SK-N-SH (cell line): ENCODE measurements at regions not wholly inside any gene's neighbourhood (a gene's known extent, or its start where the extent isn't known, plus 50 kb on each side); places are given as distances from the start of the nearest gene placed in this dataset.
"Not testable (repeated sequence)": the region's sequence is repeated elsewhere in the genome, so short reads cannot be mapped to it uniquely, and the experiment has no call there.

ENCODE experiments used
- CTCF ChIP-seq: fragments of 200-600 bp; sonication (generic); IDR thresholded peaks from 2 replicates; pipeline ENCODE4 v1.6.1; 2017; ENCODE audit warnings: antibody characterized with exemption, mild to moderate bottlenecking, moderate library complexity
- EZH2phosphoT487 ChIP-seq: fragments of 200-600 bp; sonication (generic); IDR thresholded peaks from 2 replicates; pipeline ENCODE4 v1.6.1; 2017; ENCODE audit warnings: low read depth, mixed run types, mild to moderate bottlenecking, antibody characterized with exemption, moderate library complexity, borderline replicate concordance
- FOXJ3 ChIP-seq: sonication (generic); formaldehyde crosslinking; IDR thresholded peaks from 2 replicates; pipeline ENCODE4 v1.5.1; 2020; ENCODE audit warnings: mild to moderate bottlenecking, missing genetic modification reagents
- IRF3 ChIP-seq: fragments of 150-350 bp; IDR thresholded peaks from 2 replicates; pipeline ENCODE4 v1.6.1; 2016; ENCODE audit warnings: mild to moderate bottlenecking, low read depth, low read length
- JUND ChIP-seq: IDR thresholded peaks from 2 replicates; pipeline ENCODE4 v1.4.0; 2012
- MEF2A ChIP-seq: IDR thresholded peaks from 2 replicates; pipeline ENCODE4 v1.4.0; 2012; ENCODE audit warnings: low read depth, borderline replicate concordance
- NFIC ChIP-seq: IDR thresholded peaks from 2 replicates; pipeline ENCODE4 v1.4.0; 2012; ENCODE audit warnings: borderline replicate concordance
- POLR2AphosphoS5 ChIP-seq: IDR thresholded peaks from 2 replicates; pipeline ENCODE4 v1.6.1; 2012; ENCODE audit warnings: low read depth, low read length
- RFX5 ChIP-seq: IDR thresholded peaks from 2 replicates; pipeline ENCODE4 v1.6.1; 2012; ENCODE audit warnings: mild to moderate bottlenecking, improper control_type of control experiment, low read length
- SIN3A ChIP-seq: IDR thresholded peaks from 2 replicates; pipeline ENCODE4 v1.6.1; 2012; ENCODE audit warnings: low read depth, mild to moderate bottlenecking, low read length, moderate library complexity, borderline replicate concordance
- SMC3 ChIP-seq: IDR thresholded peaks from 2 replicates; pipeline ENCODE4 v1.6.1; 2012; ENCODE audit warnings: low read depth, low read length, improper control_type of control experiment
- TAF1 ChIP-seq: IDR thresholded peaks from 2 replicates; pipeline ENCODE4 v1.6.1; 2012; ENCODE audit warnings: low read depth, mild to moderate bottlenecking, low read length, moderate library complexity, borderline replicate concordance
- YY1 ChIP-seq: IDR thresholded peaks from 2 replicates; pipeline ENCODE4 v1.4.0; 2012; ENCODE audit warnings: low read depth, mild to moderate bottlenecking

- TF ChIP-seq CTCF; POLR2AphosphoS5; EZH2phosphoT487; NFIC; TAF1; RFX5; MEF2A; SIN3A; YY1; IRF3; SMC3; JUND; FOXJ3 (CRISPR knock-in tag): not testable (repeated sequence)
These were observed 385.9 kb upstream of the CXorf51A start for GRCh38 chrX:147200494-147200893.
